GM21576 (cell line): ENCODE measurements at regions not wholly inside any gene's neighbourhood (a gene's known extent, or its start where the extent isn't known, plus 50 kb on each side); places are given as distances from the start of the nearest gene placed in this dataset.

Experiments used
- ATAC-seq: cut with Tn5 transposase; IDR thresholded peaks from one replicate; pipeline ENCODE4 v1.9.1; 2021; ENCODE audit warnings: mild to moderate bottlenecking, moderate library complexity; ENCODE audit not compliant: unreplicated experiment

DNA sequence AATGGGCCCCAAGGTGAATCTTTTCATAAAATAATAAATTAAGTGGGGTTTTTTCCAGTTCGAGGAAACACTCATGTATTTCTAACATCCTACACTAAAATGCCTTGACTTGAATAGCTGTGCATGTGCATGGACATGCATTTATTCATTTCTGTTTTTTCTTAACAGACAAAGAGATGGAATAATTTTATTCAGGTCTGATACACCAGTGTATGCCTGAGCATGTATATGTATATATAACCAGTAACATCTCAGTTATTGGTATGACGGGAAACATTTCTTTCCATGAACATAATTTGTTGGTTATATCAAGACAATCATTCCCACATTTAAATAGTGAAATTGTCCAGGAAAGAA lies 468.7 kb upstream of the TNP1 start:
- no peak for ATAC-seq

DNA sequence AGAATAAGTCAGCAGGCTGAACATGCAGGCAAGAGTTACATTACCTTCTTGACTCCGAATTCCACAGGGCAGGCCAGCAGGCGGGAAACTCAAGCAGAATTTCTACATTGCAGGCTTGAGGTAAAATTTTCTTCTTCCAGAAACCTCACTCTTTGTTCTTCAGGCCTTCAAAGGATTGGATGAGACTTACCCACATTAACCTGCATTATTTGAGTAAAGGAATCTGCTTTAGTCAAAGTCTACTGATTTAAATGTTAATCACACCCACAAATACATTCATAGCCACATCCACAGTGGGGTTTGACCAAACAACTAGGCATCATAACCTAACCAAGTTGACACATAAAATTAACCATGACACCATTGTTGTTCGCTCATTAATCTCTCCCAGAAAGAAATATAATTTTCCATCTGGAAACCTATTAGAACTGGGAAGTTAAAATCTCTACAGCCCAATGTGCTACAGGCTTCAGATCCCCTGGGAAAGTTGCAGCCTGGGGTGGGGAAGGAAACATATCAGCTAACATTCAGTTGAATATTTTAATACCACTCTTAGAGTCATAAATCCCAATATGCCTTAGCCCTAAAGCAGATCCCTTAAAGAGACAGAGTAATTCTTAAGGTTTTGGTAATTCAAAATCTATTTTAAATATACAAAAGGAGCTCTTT lies 468.2 kb upstream of the TNP1 start:
- ATAC-seq: no peak

DNA sequence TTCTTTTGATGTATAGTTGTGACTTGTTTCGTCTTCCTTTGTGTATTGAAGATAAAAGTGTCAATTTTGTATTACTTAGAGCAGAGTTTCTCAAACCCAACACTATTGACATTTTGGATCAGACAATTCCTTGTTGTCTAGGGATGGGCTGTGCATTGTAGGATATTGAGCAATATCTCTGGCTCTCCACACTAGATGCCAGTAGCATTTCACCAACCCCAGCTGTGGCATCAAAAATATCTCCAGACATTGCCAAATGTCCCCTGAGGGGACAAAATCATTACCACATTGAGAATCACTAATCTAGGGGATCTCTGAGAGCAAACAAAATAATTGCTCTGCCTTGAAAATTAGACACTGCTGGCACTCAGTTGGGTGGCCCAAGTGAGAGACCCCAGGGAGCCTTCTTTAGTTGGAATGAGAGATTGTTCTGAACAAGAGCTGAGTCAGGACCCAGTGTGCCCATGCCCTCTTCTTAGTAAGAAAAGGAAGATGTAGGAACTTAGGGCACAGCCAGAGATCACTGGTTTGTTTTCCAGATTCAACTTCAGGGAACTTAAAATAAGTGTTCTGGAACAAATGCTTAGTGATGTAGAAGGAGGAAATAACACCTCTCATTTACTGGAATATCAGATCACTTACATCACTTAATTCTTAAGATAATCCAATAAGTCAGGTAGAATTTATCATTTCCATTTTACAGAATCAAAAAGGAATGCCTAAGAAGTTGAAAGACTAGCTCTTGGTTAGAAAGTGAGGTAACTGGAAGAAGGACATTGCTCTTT lies 466.6 kb upstream of the TNP1 start:
- ATAC-seq: no peak

DNA sequence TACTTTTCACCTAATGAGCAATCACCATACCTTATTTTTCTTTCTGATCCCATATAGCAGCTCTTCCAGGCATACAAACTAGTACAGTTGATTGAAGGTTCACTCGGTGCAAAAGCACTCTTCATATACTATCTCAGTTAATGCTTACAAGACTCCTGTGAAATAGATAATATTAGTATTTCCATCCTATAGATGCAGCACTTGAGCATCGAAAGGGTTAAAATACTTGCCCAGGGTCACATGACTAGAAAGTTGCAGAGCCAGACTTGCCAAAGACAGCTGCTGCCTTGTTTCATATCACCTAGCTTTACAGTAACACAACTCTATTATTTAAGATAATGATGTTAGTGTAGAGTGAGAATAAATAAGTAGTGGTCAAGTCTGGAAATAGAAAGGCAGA lies 466.0 kb upstream of the TNP1 start:
- no peak for ATAC-seq

DNA sequence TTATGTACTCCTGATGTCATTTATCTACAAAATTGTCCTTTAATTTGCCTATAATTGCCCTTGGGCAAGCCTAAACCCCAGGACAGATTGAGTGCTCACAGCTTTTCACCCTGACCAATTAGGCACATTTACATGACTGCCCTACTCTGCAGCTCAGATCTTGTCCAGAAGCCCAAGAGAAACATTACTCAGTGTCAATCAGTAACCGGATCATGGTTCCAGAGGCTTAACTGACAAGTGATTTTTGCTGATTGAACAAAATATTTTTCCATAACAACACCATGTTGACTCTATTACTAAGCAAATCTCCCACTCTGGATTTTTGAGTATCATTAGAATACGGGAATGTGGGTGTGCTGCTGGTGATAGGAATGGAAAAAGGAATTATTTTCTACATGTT lies 465.4 kb upstream of the TNP1 start:
- ATAC-seq: no peak

DNA sequence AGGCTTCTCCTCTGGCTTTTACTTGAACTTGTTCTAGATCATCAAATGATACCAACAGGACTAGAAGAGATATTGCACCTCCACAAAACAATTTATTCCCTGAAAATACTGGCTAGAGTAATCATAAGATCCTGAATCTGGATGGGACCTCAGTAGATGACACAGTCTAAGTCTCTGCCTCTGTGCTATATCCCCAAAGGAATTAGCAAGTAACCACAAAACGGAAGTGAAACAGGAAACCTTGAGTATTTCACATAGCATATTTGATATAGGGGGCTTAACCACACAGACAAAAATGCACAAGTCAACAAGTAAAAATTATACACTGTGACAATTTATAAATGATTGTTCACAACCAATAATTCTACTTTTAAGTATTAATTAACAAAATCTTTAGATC lies 456.9 kb upstream of the TNP1 start:
- peak; percentile 69 for ATAC-seq

DNA sequence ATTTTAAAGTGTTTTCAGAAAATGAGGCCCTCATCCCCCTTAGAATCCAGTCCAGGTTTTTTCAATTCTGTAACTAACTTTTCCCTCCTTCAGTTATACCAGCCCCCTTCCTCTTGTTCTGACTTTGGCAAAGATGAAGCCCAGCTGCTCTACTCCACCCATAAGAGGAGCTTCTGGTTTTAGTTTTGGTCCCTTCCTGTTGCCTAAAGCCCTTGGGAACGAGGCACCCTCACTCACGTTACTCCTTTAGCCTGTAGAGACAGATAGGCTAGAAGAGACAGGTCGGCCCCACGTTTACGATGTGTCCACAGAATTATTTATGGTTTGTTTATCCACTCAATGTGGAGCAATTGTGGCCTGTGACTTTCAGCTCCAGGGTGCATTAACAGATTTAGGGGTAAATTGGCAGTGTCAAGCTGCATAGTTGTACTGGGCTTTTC lies 454.2 kb upstream of the TNP1 start:
- ATAC-seq: no peak

DNA sequence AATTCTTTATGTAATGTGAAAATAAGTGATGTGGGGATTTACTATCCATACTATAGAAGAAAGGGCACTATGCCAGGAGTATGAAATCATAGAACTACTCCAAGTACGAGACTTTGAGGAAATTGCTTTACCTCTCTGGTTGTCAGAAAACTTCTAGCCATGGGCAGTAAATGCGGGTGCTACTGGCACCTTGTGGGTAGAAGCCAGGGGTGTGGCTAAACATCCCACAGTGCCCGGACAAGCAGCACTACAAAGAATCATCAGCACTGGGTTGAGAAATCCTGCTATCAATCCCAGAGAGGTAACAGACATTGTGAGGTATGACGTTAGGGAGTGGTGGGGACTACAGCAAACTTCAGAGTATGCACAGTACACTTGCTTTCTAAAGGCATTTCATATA lies 453.5 kb upstream of the TNP1 start:
- no peak for ATAC-seq

DNA sequence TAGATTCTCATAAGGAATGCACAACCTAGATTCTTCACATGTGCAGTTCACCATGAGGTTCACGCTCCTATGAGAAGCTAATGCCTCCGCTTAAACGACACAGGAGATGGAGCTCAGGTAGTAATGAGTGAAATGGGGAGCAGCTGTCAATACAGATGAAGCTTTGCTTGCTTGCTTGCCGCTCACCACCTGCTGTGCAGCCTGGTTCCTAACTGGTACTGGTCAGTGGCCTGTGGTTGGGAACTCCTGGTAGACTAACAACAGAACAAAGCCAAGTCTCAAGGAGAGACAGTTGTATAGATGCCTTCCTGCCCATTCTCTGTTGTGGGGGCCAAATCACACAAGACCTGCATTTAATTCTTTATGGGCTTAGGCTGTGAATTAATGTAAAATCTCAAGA lies 449.2 kb upstream of the TNP1 start:
- no peak for ATAC-seq

DNA sequence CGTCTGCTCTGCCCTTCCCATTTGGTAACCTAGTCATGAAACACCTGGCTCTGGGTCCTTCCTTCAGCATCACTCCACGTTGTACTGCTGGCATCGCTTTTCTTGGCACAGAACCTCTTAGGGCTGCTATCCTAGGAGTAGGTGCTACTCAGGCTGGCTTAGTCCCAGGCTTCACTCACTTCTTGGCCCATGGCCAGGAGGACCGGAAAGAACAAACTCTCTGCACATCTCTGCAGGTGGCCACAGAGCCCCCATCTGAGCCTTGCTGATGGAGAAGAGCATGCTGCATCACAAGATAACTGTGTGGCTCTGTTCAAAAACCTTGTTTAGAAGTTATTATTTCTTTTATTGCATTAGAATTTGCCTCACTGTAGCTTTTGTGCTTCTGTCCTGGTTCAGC lies 447.2 kb upstream of the TNP1 start:
- ATAC-seq: no peak

DNA sequence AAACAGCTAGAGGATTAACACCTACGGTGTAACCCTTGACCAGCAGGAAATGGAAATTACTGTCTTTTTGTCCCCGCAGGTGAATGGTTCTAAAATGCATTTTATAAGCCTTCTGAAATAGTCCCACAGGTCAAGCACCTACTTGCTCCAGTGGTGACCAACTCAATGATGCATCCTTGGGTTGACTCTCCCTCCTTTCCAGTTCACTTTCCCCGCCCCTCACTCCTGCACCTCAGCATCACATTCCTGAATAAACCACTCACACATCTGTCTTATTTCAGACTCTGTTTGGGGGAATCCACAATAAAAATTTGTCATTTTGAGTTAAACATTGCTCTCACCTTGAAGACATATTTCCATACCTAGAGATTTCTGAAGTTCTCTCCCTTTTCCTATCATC lies 446.0 kb upstream of the TNP1 start:
- no peak for ATAC-seq

DNA sequence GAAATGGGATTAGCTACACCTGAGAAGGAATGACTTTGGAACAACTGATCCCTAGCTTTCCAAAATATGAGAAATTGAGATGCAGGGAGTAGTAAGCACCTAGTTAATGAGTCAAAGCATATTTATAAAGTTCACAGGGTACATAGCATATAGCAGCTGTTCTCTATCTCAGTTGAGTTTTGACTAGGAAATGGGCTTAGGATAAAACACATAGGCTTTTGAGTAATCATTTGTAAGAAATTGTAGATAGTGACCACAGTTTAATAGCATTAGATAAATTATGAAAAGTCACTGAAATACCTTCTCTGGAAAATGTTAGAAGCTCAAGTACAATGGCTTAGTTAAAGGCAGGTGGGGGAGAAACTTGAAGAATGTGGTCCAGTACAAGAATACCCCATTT lies 444.7 kb upstream of the TNP1 start:
- ATAC-seq: no peak

DNA sequence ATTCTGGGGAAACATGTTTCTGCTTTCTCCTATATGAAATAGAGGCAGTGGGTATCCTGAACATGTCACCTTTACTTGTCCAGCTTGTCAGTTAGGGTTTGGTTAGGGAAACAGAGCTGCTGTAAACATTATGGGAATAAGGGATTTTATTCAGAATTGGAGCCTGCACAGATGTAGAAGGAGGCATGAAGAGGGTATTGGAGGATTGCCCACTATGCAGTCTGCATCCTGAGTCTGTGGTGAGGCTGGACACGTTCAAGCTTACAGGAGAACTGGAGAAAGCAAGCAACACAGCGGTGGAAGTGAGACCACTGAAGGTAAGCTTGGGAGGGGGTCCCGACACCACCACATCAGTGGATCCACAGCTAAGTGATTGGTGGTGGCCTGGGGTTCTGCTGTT lies 443.0 kb upstream of the TNP1 start:
- no peak for ATAC-seq

DNA sequence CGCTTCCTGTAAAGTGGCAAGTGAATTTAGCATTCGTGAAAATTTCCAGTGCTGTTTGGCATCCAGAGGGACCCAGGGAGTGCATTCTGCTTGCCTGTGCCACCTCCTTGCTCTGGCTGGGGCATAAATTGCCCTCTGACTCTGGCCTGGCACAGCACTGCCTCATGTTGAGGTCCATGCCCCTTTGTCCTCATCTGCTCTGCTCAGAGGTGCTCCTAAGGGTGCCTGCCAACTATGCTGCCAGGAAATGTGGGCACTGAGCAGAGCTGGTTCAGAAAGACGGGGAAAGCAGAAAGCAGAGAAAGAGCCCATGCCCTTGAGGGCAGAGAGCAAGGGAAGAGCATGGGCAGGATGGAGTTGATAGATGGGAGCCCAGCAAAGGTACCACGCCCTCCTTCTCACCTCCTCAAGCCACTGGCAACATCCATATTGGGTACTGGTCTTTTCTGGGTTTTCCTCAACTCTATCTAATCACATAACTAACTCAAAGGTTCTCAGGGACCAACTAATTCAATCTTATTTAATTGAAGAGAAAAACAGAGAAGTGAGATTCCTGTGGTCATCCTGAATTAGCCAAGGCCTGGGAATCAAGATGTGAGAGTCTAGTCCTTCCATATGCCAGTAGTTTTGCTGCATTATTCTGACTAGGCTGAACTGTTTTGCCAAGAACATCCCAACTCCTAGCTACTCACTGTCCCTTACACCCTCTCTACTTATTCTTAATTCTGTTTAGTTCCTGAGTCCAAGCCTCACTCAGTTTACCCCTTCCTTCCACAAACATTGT lies 441.5 kb upstream of the TNP1 start:
- no peak for ATAC-seq

DNA sequence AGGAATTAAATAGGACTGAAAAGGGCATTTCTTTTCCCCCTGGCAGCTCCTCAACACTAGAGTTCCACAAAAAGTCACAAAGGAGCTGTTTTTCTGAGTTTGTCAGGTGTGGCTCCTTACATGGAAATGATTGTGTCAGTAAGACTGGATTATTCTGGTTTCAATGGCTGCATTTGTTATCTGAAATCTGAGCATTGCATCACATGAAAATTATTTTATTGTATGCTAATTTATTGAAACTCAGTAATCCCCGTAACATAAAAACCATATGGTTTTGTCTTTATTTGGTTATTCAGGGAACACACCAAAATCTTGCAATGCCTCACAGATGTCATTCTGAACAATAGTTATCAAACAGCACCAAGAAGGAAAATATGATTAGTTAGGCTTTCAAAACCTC lies 439.7 kb upstream of the TNP1 start:
- no peak for ATAC-seq

DNA sequence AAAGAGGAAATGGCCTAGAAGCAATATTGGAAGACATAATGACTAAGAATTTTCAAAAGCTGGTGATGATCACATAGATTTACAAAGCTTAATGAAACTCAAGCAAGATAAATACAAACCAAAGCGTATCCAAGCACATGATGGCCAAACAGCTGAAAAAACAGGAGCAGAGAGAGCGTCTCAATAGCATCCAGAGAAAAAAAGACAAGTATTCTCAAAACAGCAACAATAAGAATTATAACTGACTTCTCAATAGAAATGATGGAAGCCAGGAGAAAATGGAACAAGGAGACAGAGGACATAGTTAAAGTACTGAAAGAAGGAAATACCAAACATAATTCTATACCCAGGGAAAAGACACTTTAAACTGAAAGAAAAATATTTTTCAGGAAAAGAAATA lies 437.2 kb upstream of the TNP1 start:
- ATAC-seq: no peak

DNA sequence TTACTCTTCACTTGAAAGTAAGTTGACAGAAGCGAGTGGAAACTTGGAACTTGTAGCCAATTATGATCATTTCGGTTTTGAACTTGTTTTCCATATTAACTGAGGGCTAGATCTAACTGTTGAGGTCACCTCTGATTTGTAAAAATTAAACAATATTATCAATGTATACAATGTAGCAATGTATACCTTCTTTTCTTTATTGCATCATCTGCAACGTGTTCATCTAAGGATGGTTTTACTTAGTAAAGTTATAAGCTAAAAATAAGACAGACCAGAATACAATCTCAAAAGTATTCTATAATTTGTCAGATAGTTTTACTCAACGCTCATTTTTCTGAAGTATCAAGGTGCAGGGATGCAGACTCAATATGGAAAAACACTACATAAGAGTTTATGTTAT lies 435.0 kb upstream of the TNP1 start:
- no peak for ATAC-seq

DNA sequence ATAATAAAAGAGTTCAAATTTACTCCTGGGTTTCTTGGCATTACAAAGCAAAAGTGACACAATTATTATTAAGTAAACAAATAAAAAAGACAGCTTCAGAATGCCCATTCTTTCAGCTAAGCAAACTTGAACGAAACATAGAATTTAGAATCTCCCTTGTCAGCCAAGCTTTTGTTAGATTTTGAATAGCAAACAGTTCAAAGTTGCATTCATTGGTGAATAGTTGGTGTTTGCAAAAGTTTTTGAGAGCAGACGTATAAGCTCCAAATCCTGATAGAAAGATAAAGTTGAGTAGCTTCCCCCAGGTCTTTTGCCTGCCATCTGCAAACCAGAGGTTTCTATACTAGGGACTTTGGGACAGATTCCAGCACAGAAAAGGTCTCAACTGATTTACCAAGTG lies 434.3 kb upstream of the TNP1 start:
- no peak for ATAC-seq

DNA sequence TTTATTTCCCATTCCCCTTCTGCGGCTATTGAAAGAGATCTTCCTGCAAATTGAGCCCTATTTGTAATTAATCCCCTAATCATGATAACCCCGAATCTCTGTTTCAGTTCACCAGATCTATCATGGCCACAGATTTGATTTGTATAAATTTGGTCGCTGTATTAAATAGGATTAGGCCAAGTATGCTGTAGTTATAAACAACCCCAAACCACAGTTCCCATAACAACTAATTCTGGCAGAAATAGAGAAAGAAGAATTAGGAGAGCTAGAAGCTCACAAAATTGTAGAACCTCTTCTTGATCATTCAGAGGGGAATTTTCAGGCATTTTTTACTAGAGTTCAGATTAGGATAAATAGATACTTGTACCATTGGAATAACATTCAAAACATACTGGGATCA lies 433.7 kb upstream of the TNP1 start:
- ATAC-seq: no peak

DNA sequence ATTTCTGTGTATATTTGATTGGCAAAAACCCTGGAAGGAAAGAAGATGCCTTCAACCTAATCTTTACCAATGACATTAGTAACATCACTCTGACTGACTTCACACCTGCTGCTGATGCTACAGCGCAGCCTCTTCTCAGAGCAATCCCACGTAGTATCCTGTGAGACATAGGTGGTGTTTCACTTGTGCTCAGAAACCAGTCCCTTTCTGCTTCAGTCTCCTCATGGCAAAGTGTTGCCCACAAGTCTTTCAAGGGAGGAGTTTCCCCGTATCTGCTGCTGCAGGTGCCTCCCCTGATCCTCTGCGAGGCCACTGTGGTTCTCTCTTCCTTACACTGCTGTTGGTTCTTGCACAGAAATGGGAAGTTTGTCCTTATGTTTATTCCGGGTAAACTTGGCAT lies 433.2 kb upstream of the TNP1 start:
- no peak for ATAC-seq

DNA sequence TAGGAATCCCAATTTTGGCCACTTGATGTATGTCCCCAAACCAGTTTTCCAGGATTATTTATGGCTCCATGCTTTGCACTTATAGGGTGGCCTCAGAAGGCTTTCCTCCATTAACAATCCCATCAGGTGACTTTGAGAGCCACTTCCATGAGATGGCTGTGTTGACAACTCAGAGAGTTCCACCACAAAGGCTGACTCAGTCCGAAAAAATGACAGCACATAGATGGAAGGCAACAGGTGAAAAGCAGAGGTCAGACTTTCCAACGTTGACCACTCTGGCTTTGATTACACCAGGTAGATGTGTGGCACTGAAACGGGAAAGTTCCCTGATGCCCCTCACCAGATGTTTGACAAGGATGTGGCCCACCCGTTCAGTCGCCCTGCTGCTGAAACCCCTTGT lies 431.4 kb upstream of the TNP1 start:
- ATAC-seq: no peak

DNA sequence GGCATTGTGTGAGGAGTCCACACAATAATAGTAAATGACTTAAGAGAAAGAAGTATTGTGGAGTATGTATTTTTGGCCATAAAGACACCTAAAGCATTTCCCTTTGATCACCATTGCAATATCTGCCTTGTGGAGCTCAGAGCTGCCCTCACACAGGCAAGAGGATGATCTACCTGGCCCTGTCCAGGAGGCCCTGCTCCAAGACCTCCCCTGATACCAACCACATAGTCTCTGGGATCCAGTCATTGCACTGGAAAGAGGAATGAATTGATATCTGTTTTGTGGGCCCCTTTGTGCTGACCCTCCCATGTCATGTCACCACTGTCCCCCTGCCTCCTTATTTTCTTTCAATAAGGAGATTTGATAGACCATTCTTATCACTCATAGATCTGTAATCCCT lies 430.6 kb upstream of the TNP1 start:
- ATAC-seq: no peak
